IMR-90 (cell line): ENCODE measurements at regions not wholly inside any gene's neighbourhood (a gene's known extent, or its start where the extent isn't known, plus 50 kb on each side); places are given as distances from the start of the nearest gene placed in this dataset.

Source experiments
- MXI1 ChIP-seq: IDR thresholded peaks from 2 replicates; pipeline ENCODE4 v1.6.1; 2012; ENCODE audit warnings: low read depth, mild to moderate bottlenecking, low read length, moderate library complexity, borderline replicate concordance
- POLR2A ChIP-seq: IDR thresholded peaks from 2 replicates; pipeline ENCODE4 v1.6.1; 2012; ENCODE audit warnings: mild to moderate bottlenecking, low read depth, low read length
- RAD21 ChIP-seq: IDR thresholded peaks from 2 replicates; pipeline ENCODE4 v1.6.1; 2012; ENCODE audit warnings: low read length, improper control_type of control experiment
- RFX5 ChIP-seq: IDR thresholded peaks from 2 replicates; pipeline ENCODE4 v1.8.0; 2012; ENCODE audit warnings: low read depth, mild to moderate bottlenecking, low read length, moderate library complexity

DNA sequence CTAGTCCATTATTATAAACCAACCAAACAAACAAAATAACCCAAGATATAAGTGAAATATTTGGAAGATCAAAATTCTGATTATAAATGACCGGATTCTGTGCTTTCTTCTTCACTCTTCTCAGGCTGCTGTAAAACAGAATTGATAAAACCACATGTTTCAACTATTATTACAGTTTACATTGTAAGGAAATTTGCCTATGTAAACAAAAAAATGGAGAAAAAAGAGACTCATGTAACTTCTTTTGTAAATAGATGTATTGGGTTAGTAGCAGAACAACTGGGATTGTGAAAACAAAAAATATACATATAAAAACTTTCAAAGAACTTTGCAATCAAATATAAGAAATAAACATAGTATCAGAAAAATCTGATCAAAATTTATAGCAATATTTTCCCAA, 295.2 kb upstream of the CCDC179 start:
- TF ChIP-seq RFX5 (no peak), POLR2A (no peak), MXI1 (no peak), RAD21 (no peak)
